ENCODE measurements at regions not wholly inside any gene's neighbourhood (a gene's known extent, or its start where the extent isn't known, plus 50 kb on each side); places are given as distances from the start of the nearest gene placed in this dataset.

- Mint-ChIP-seq H3K9me3 (no peaks in the 10 kb centered on the region), H3K27me3 (no peaks in the 10 kb centered on the region), H3K36me3 (no peaks in the 10 kb centered on the region), H3K27ac (no peak overlapping the region), H3K4me3 (no peak overlapping the region), H3K4me1 (no peaks in the 10 kb centered on the region)
Measured at GRCh38 chr12:116461060-116461459, 98.1 kb upstream of the MAP1LC3B2 start.

DNA sequence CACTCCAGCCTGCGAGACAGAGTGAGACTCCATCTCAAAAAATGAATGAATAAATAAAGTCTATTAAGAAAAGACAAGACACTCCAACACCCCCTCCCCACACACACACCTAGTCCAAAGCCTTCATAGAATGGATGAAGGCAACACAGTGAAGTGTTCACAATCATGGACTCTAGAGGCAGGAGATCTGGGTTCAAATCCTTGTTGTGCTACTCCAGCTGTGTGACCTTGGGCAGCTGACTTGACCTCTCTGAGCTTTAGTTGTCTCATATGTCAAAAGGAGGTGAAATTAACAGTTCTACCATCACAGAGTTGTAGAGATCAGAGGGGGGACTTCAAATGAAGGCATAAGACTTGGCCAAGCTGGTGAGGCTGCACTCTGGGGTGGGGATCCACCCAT lies 95.8 kb upstream of the MAP1LC3B2 start:
- no peak overlapping the region for H3K27ac Mint-ChIP-seq
- no peak overlapping the region for H3K4me3 Mint-ChIP-seq
- H3K27me3 Mint-ChIP-seq = no peaks in the 10 kb centered on the region
- H3K36me3 Mint-ChIP-seq = no peaks in the 10 kb centered on the region
- H3K4me1 Mint-ChIP-seq = no peaks in the 10 kb centered on the region
- no peaks in the 10 kb centered on the region for H3K9me3 Mint-ChIP-seq

DNA sequence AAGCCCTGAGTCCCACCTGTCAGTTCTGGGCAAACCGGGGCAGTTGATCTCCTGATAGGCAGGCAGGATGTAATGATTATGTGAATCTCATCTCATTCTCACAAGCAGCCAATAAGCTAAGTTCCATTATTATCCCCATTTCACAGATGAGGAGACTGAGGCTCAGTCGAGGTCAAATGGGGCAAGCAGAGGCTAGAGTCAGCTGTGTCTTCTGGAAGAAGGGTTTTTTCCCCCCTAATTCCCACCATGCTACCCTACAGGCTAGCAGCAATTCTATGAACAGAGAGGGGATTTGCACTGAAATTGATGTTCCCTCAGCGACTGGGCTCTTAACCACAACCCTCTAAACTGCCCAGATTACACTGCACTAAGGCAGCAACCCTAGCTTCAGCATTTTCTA lies 93.8 kb upstream of the MAP1LC3B2 start:
- Mint-ChIP-seq H3K4me3 (no peak overlapping the region), H3K9me3 (no peaks in the 10 kb centered on the region), H3K36me3 (no peaks in the 10 kb centered on the region), H3K27me3 (no peaks in the 10 kb centered on the region), H3K27ac (no peak overlapping the region), H3K4me1 (no peaks in the 10 kb centered on the region)

DNA sequence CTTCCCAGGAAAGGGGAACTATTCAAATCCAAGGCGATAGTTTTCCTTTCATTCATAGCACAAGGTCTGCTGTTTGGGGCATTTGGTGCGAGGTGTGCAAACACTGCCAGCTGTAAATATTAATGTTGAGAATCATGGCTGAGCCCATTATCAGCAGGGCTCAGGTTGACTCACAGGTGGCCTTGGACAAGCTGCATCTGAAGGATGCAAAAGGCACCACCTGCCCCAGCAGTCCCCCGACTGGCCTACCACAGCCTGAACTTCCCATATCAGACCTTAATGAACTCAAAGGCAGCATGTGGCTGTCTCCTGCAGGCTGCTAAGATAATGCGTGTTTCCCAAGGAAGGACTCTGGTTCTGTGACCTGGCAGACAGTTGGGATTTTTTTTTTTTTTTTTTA lies 93.3 kb upstream of the MAP1LC3B2 start:
- Mint-ChIP-seq H3K4me3 (no peak overlapping the region), H3K4me1 (no peaks in the 10 kb centered on the region), H3K27me3 (no peaks in the 10 kb centered on the region), H3K27ac (no peak overlapping the region), H3K9me3 (no peaks in the 10 kb centered on the region), H3K36me3 (no peaks in the 10 kb centered on the region)

GRCh38 chr12:116466536-116466935 lies 92.6 kb upstream of the MAP1LC3B2 start:
- no peaks in the 10 kb centered on the region for H3K36me3 Mint-ChIP-seq
- H3K27ac Mint-ChIP-seq = no peak overlapping the region

GRCh38 chr12:116469344-116469743 lies 89.8 kb upstream of the MAP1LC3B2 start:
- H3K36me3 Mint-ChIP-seq = peaks cover 2% of the 10 kb centered on the region
- no peak overlapping the region for H3K27ac Mint-ChIP-seq
- no peaks in the 10 kb centered on the region for H3K27me3 Mint-ChIP-seq
- H3K4me1 Mint-ChIP-seq = no peaks in the 10 kb centered on the region
- H3K9me3 Mint-ChIP-seq = peaks cover 5% of the 10 kb centered on the region
- H3K4me3 Mint-ChIP-seq = no peak overlapping the region

More at GRCh38 chr12:116466536-116466935, 92.6 kb upstream of the MAP1LC3B2 start:
- no peaks in the 10 kb centered on the region for H3K9me3 Mint-ChIP-seq
- no peaks in the 10 kb centered on the region for H3K27me3 Mint-ChIP-seq
- no peak overlapping the region for H3K4me3 Mint-ChIP-seq
- no peaks in the 10 kb centered on the region for H3K4me1 Mint-ChIP-seq

- H3K36me3 Mint-ChIP-seq = peaks cover 4% of the 10 kb centered on the region
- H3K9me3 Mint-ChIP-seq = peaks cover 5% of the 10 kb centered on the region
- H3K4me3 Mint-ChIP-seq = no peak overlapping the region
- H3K27me3 Mint-ChIP-seq = no peaks in the 10 kb centered on the region
- no peak overlapping the region for H3K27ac Mint-ChIP-seq
- no peaks in the 10 kb centered on the region for H3K4me1 Mint-ChIP-seq
Measured at GRCh38 chr12:116471544-116471943, 87.6 kb upstream of the MAP1LC3B2 start.

GRCh38 chr12:116472193-116472592 lies 87.0 kb upstream of the MAP1LC3B2 start:
- H3K27ac Mint-ChIP-seq = no peak overlapping the region
- no peaks in the 10 kb centered on the region for H3K4me1 Mint-ChIP-seq
- peaks cover 5% of the 10 kb centered on the region for H3K9me3 Mint-ChIP-seq
- H3K4me3 Mint-ChIP-seq = no peak overlapping the region
- no peaks in the 10 kb centered on the region for H3K27me3 Mint-ChIP-seq
- H3K36me3 Mint-ChIP-seq = peaks cover 7% of the 10 kb centered on the region

GRCh38 chr12:116473416-116473815 lies 85.8 kb upstream of the MAP1LC3B2 start:
- H3K36me3 Mint-ChIP-seq = peaks cover 7% of the 10 kb centered on the region
- H3K27ac Mint-ChIP-seq = no peak overlapping the region
- H3K4me1 Mint-ChIP-seq = no peaks in the 10 kb centered on the region
- no peak overlapping the region for H3K4me3 Mint-ChIP-seq
- H3K9me3 Mint-ChIP-seq = peaks cover 5% of the 10 kb centered on the region
- H3K27me3 Mint-ChIP-seq = no peaks in the 10 kb centered on the region

- Mint-ChIP-seq H3K4me3 (no peak overlapping the region), H3K4me1 (peaks cover under 1% of the 10 kb centered on the region), H3K27ac (no peak overlapping the region), H3K9me3 (peaks cover 5% of the 10 kb centered on the region), H3K27me3 (no peaks in the 10 kb centered on the region), H3K36me3 (peaks cover 7% of the 10 kb centered on the region)
Measured at GRCh38 chr12:116474331-116474730, 84.8 kb upstream of the MAP1LC3B2 start.

DNA sequence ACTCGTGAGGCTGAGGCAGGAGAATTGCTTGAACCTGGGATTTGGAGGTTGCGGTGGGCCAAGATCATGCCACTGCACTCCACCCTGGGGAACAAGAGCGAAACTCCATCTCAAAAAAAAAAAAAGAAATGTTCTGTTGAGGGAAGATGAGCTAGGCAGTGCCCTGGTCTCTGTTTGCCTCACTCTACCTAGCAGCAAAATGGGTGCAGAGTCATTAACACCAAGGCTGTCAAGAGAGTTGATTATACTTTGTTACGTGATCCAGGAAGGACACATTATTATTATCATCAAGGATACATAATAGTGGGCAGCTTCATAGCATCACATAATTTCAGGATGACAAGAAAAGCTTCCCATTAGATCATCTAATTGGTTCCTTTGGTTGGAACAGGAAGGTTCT lies 84.3 kb upstream of the MAP1LC3B2 start:
- Mint-ChIP-seq H3K9me3 (peaks cover 5% of the 10 kb centered on the region), H3K4me1 (peaks cover 6% of the 10 kb centered on the region), H3K27ac (no peak overlapping the region), H3K36me3 (peaks cover 7% of the 10 kb centered on the region), H3K4me3 (no peak overlapping the region), H3K27me3 (no peaks in the 10 kb centered on the region)

DNA sequence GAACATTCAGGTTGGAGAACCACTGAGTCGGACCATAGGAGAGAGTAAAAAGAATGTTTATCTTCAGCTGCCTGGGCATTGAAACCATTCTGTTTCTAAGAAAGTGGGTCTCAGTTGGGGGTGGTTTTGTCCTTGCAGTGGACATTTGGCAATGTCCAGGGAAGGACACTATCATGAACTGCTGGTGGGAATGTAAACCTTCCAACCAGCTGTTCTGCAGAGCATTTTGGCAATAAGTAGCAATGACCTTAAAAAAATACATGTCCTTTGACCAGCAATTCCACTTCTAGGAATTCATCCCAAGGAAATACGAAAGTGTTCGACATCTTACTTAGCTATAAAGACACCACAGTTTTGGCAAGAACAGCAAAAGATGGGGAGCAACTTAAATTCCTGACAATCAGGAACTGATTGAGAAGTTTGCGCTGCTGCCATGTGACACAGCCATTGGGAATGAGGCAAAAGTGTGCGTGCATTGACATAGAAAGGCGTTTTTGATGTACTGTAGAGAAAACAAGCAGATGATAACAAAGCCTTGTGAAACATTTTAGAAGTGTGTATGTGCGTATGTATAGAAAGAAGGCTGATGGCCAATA lies 82.9 kb upstream of the MAP1LC3B2 start:
- Mint-ChIP-seq H3K9me3 (peaks cover 5% of the 10 kb centered on the region), H3K4me3 (no peak overlapping the region), H3K27ac (no peak overlapping the region), H3K4me1 (peaks cover 15% of the 10 kb centered on the region), H3K27me3 (no peaks in the 10 kb centered on the region), H3K36me3 (peaks cover 7% of the 10 kb centered on the region)

DNA sequence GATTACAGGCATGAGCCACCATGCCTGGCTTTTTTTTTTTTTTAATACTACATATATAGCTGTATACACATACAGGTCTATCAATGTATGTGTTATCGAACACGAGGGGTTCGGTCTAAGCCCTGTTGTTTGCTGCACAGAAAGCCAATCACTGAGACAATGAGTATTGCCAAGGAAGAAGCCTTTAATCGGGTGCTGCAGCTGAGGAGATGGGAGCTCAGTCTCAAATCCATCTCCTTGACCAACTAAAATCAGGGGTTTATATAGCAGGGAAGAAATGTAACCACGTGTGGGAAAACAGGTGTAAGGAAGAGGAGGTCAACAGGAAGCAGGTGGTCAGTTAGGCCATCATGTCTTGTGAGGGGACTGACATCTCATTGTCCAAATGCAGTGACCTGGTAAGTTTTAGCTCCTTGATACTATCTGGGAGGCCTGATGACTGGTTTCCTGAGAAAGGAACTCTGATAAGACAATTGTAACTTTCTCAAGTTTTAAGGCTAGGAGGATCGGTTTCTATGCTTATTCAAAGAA lies 80.9 kb upstream of the MAP1LC3B2 start:
- H3K9me3 Mint-ChIP-seq = peaks cover 5% of the 10 kb centered on the region
- H3K4me3 Mint-ChIP-seq = no peak overlapping the region
- peaks cover 15% of the 10 kb centered on the region for H3K4me1 Mint-ChIP-seq
- H3K27me3 Mint-ChIP-seq = no peaks in the 10 kb centered on the region
- peaks cover 7% of the 10 kb centered on the region for H3K36me3 Mint-ChIP-seq
- no peak overlapping the region for H3K27ac Mint-ChIP-seq

GRCh38 chr12:116480210-116480810 lies 78.9 kb upstream of the MAP1LC3B2 start:
- Mint-ChIP-seq H3K9me3 (no peaks in the 10 kb centered on the region), H3K36me3 (peaks cover 5% of the 10 kb centered on the region), H3K4me1 (peaks cover 15% of the 10 kb centered on the region), H3K27ac (no peak overlapping the region), H3K4me3 (no peak overlapping the region), H3K27me3 (no peaks in the 10 kb centered on the region)

DNA sequence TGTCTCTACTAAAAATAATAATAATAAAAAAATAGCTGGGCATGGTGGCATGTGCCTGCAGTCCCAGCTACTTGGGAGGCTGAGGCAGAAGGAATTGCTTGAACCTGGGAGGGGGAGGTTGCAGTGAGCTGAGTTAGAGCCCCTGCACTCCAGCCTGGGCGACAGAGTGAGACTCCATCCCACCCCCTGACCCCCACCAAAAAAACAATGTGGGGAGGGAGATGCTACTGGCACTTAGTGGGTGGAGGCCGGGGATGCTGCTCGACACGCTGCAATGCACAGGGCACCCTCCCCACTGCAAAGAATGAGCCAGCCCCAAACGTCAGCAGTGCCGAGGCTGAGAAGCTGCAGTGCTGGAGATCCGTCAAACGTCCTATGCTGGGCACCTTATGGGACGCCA lies 77.5 kb upstream of the MAP1LC3B2 start:
- Mint-ChIP-seq H3K4me3 (no peak overlapping the region), H3K36me3 (peaks cover under 1% of the 10 kb centered on the region), H3K27me3 (no peaks in the 10 kb centered on the region), H3K4me1 (peaks cover 15% of the 10 kb centered on the region), H3K9me3 (peaks cover under 1% of the 10 kb centered on the region), H3K27ac (no peak overlapping the region)

DNA sequence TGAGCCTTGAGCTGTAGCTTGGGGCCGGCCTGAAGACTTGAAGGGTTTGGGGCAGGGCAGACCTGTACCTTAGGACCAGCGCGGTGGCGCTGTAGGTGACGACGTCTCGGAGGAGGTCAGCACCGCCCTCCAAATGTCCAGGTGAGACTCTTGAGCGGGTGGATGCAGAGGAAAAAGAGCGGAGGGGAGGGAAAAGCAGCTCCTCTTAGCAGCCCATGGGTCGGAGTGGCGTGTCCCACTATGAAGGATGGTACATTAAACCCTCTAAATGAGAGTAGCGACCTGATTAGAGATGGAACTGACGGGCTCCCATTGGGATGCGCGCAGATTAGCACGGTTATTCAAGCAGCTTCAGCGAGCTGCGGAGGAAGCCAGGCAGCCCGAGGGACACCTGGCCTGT lies 77.0 kb upstream of the MAP1LC3B2 start:
- H3K9me3 Mint-ChIP-seq = peaks cover 5% of the 10 kb centered on the region
- no peak overlapping the region for H3K4me3 Mint-ChIP-seq
- peaks cover 15% of the 10 kb centered on the region for H3K4me1 Mint-ChIP-seq
- H3K27me3 Mint-ChIP-seq = no peaks in the 10 kb centered on the region
- H3K36me3 Mint-ChIP-seq = peaks cover 3% of the 10 kb centered on the region
- H3K27ac Mint-ChIP-seq = no peak overlapping the region

DNA sequence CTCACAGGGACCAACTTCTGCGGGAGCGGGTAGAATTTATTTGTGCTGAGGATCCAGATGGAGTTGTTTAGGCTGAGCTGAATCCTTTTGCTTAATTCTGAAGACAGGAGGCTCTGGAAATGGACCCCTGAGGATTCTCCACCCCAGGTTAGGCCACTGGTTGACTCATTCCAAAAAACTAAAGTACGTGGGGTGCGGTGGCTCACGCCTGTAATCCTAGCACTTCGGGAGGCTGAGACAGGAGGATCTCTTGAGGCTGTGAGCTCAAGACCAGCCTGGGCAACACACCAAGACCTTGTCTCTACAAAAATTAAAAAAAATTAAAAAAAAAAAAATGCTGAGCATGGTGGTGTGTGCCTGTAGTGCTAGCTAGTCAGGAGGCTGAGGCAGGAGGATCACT lies 76.3 kb upstream of the MAP1LC3B2 start:
- H3K27ac Mint-ChIP-seq = no peak overlapping the region
- H3K9me3 Mint-ChIP-seq = peaks cover 8% of the 10 kb centered on the region
- no peak overlapping the region for H3K4me3 Mint-ChIP-seq
- H3K27me3 Mint-ChIP-seq = no peaks in the 10 kb centered on the region
- H3K36me3 Mint-ChIP-seq = peaks cover 3% of the 10 kb centered on the region
- H3K4me1 Mint-ChIP-seq = peaks cover 15% of the 10 kb centered on the region
